HG02970 (cell line): ENCODE measurements at regions not wholly inside any gene's neighbourhood (a gene's known extent, or its start where the extent isn't known, plus 50 kb on each side); places are given as distances from the start of the nearest gene placed in this dataset.
A peak's percentile ranks its signal among the peaks of the same experiment; 100 is the strongest.

Experiments used
- ATAC-seq: cut with Tn5 transposase; IDR thresholded peaks from one replicate; pipeline ENCODE4 v1.9.1; 2021; ENCODE audit warnings: mild to moderate bottlenecking, moderate library complexity, moderate number of reproducible peaks; ENCODE audit not compliant: unreplicated experiment, low FRiP score

DNA sequence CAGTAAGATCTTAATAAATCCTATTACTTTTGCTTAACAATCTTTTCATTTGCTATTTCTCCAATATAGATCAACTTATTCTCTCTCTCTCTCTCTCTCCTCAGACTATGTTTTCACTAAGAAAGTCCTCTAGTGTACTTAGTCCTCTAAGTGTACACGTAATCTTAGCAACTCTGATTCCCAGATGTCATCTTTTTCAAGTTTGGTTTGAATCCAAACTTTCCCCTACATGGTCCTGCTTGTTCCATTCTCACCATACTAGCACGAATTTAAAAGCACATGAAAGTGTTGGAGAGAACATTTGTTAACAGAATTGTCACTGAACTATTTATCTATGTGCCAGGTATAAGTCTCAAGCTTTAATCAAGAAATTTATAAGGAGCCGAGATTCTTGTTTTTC lies 202.9 kb downstream of the SPRY2 start:
- ATAC-seq, result no peak

DNA sequence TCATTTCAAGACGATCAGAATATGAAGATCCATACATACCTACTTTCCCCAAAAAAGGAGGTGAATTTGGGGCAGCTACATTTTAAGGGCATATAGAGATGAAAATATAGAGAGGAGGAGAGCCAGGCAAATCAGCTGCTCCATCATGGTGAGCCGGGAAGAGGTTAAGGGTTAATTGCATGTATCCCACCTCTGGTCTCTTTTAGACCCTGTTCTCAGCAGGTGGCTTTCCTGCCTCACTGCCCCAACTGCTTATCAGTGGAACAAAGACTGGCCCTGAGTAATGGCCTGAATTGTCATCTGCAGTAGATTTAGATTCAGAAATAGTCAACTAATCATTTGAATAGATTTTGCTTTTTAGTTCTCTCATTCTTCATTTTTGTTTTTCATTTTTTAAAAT lies 206.6 kb downstream of the SPRY2 start:
- no peak for ATAC-seq

DNA sequence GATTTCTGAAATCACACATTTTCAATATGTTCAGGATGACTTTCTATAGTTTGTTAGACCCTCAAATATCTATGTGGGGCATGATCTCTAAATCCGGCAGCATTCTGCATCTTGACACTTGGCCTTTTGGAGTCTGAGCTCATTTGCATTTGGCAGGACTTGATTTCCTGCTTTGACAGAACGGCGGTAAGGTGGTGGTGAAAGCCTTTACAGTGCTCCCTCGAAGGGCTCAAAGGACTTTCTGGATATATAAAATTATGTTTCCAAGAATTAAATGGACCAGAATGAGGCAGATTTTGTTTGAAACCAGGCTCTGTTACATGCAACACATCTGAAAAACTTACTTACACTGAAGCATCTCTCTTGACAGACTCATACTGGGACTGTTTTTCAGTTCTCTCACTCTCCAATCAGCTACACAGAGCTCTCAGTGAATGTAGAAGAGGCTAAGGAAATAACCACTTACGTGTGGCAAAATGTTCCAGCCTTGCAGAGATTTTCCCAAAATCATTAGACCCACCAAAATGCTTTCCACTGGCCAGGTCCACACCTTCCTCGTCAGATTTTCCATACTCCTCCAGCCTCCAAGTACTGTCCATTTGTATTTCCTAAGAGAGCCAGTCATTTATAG lies 207.2 kb downstream of the SPRY2 start:
- no peak for ATAC-seq

DNA sequence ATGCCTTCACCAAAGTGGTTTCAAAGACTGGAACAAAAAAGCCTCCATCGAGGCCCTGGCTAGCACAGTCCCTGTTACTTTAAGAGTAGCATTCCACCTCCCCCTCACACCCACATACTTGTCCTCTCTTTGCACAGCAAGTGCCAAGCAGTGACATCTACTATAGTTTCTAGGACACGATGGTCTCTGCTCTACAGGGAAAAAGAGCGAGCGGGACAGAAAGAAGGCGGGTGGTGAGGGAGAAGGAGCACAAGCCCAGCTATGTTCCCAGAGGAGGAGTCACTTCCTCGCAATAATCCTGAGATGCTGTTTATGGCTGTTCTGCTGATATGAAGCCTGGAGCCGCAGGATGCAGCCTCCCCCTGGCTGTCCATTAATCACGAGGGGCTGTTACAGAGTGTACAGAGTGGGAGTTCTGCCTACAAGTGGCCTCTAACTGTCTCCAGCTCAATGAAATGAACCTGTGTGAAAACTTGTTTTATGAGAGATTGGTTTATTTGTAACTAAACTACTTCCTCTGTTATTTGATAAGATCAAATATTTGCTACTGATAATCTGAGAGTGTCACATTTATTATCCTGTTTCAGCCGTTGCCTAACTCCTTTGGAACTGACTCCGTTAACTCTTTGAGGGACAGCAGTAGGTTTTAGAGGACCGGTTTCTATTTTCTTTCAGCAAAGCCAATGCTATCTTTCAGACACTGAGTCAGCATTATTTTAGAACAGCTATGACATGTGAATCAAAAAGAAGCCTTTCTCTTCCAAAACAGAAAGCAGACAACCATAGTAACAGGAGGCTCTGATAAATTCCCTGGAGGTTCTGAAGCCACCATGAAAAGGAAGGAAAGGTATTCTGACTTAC lies 208.0 kb downstream of the SPRY2 start:
- ATAC-seq, result no peak

DNA sequence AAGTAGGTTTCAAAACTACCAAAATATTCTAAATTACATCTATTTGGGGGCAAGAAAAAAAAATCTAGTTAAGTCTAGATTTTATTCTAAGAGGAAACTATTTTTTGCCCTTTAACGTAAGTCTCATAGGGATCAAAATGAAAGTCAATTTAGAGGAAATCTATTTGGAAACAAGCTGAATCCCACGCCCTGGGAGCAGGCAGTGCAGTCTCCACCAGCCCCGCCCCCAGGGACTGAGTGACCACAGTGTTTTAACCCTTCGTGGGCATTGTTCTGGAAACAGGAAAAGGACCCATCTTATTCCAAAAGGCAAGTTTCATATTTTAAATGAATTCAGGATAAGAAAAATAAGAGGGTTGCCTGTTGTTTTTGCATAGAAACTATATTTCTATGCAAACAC lies 209.7 kb downstream of the SPRY2 start:
- no peak for ATAC-seq

DNA sequence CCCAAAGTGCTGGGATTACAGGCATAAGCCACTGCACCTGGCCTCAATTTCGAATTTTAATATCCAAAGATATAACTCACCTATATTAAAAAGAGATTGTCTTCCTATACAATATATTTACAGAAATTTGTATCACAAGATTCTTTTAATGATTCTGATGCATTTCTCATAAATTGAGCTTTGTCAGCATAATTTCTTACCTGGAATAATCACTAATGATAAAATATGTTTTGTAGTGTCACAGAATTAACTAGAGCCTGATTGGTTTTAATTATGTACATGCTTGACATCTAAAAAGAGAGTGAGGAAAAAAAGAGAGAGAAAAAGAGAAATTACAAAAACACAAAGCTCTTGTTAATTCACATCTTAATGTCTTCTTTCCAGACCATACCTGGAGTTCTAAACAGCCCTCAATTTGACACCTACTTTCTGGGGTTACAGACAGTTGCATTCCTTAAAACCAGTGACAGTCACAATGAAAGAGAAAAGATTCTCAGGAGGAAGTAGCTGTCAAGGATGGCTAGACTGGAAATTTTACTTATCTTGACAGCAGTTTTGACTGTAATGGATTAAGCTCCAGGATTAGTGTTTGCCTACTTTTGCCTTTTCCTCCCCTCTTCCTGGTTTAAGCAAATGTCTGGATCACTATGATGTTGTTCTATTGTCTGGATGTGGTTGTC lies 214.4 kb downstream of the SPRY2 start:
- no peak for ATAC-seq

DNA sequence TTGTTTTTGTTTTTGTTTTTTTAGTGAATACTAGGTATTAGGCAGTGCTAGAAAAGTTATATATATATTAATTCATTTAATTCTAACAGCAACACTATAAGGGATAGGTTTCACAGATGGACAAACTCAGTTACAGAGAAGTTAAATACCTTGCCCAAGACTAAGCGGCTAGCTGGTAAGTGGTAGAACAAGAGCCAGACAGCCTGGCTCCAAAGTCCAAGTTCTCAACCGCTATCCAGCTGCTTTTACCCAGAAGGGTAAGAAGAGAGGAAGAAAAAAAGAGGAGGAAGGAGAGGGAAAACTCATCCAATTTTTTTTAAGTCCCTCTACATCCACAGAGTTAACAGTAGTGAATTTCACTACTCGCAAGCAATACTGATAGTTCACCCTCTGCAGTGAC lies 217.0 kb downstream of the SPRY2 start:
- no peak for ATAC-seq

DNA sequence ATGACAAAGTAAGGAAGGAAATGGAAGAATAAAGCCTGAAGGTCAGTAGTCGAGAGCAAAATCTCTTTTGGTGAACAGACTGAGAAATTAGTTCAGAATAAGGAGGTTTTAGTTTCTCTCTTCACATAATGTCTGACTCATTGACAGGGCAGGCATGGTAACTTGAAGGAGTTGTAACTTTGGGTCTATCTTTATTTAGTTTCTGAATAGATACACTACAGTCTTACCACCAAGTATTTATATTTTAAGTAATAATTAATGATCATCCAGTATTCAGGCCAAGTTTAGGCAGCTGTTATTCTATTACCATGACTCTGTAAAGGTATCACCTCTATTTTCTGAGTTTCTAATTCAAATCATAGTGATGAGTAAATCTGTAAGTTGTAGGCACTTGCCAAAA lies 219.9 kb downstream of the SPRY2 start:
- peak; percentile 47 for ATAC-seq

DNA sequence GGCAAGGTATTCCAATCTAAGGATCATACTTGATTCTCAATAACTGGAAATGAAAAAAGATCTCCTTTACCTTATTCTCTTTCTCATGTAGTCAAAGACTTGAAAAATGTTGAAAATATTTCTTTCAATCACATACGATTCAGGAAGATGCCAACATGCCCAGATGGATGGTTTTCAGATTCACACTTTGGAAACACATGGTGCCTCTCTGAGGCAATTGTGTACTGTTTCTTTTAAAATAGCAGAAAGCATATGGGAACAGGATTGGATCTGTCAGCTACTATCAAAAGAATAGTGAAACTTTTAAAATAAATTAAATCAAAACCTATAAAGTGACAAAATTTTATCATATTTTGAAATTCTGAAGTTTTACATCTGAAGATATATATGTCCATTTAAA lies 222.4 kb downstream of the SPRY2 start:
- no peak for ATAC-seq

DNA sequence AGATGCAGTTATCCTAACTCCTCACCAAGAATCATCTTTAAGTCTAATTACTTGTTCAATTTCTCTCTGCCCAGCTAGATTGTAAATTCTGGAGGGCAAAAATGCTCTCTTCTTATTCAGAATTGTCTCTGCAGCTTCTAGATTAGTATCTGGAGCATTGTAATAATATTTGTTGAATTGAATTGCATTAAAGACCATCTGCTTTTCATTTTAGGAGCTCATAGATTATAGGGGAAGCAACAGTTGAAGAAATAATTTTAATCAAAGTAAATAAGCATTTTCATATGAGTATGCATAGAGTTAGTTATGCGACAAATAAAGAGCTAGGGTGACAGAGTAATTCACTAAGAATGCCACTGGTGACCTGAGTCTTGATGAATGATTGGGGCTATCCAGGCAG lies 222.8 kb downstream of the SPRY2 start:
- ATAC-seq, result no peak

DNA sequence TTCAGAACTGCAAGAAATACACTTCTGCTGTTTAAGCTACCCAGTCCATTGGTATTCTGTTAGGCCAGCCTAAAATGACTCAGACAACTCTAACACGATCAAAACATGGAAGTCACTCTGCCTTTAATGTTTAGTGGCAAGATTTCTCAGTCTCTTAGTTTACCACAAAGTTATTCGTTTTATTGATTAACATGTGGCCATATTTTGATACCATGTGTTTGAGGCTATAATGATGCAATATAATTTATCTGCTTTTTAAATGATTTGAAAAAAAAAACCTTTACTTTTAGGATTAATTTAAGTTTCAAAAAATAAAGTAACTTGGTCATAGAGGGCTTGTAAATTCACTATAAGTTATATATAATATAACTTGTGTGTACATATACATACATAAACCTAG lies 223.4 kb downstream of the SPRY2 start:
- ATAC-seq, result no peak

DNA sequence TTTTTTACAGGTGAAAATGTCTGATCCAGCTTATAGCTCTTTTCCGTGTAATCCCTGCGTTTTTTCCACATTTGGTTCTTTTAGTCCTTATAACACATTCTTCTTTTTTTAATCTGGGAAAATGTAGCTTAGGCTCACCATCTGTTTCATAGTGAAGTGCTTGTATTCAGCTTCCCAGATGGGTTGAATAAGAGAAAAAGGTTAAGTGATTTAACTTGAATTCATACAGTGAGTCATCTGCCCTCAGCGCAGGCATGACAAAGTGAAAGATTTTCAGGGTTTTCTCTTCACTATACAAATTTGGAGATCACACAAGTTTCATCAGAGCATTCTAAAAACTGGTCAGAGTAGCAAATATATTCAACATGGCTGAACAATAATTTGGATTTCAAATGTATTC lies 224.8 kb downstream of the SPRY2 start:
- ATAC-seq, result no peak

DNA sequence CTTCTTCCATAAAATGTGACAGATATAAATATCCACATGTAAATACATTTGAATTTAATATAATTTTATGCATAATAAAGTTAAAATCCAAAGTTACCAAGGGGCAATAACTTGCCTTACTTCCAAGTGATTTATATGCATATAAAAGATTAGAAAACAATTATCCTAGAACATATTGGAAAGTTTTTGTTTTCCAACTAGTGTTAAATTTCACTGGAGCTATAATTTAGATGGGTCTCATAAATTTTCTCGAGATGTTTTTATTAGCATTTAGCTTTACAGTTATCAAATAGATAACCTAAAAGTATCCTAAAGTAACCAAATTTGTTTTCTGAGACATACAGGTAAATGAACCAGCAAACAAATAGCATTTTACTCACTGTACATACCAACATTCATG lies 225.3 kb downstream of the SPRY2 start:
- no peak for ATAC-seq

DNA sequence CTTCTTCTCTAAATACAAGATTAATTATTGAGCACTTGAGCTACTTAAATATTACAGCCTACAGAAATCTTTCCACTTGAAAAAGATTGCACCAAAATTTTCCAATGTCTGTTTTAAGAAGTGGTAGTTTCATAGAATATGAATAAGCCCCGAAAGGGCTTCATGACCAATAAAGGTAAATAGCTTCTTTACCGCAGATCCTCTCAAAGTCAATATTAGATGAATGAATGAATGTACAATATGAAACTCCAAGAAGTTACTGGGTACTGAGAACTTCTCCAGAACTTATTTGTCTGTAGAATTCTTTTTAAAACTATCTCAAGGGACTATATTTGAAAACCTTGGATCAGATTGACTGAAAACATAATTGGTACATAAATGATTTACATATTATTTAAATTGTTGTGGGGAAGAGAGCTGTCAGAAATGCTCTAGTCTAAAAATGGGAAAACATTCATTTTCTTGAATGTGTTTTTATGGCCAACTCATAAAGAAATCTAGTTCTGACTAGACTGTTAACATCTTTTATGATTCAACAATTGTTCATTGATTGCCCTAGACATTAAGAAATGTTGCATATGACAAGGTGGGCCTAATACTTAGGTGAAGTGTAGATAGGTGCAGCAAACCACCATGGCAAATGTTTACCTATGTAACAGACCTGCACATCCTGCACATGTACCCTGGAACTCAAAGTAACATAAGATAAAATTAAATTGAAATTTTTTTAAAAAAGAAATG lies 227.0 kb downstream of the SPRY2 start:
- no peak for ATAC-seq

DNA sequence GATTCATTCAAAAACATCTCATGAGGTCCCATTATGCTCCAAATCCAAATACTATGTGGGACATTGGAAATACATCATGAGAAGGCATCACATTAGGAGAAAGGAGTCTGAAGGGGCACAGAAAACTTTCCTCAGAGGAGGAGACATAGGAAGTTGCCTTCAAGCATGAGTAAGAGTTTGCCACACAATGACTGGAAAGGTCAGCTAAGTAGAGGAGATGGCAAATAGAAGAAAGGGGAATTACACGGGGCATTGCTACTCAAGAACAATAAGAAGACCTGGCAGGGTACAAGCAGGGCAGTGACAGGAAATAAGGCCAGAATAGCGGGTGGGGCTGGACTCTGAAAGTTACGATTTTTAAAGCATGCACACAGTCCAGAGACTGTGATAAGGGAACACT lies 231.6 kb downstream of the SPRY2 start:
- no peak for ATAC-seq

DNA sequence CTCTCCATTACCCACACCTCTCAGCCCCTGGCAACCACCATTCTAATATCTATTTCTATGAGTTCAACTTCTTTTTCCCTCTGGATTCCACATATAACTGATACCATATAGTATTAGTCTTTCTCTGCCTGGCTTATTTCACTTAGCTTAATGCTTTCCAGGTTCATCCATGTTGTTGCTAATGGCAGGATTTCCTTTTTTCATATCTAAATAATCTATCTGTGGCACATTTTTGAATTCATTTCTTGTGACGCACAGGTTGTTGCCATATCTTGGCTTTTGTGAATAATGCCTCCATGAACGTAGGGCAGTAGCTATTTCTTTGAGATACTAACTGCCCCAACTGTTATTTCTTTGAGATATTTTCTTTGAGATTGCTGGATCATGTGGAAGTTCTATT lies 235.6 kb downstream of the SPRY2 start:
- ATAC-seq, result no peak

DNA sequence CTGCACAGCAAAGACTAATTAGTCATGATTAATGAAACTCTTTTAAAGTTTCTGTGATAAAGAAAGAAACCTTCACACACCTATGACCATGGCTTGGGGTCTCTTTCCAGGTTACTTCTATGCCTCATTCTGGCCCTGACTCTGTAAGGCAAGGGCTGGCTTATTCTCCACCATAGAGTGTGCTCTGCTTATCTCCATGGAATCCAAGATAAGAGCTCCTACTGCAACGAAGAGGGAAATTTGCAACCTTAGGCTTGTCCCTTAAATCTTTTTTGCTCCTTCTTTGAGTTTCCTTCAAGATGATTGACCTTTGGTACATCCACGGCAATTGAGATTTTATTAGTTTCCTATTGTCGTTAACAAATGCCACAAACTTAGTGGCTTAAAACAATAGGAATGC lies 239.9 kb downstream of the SPRY2 start:
- no peak for ATAC-seq

DNA sequence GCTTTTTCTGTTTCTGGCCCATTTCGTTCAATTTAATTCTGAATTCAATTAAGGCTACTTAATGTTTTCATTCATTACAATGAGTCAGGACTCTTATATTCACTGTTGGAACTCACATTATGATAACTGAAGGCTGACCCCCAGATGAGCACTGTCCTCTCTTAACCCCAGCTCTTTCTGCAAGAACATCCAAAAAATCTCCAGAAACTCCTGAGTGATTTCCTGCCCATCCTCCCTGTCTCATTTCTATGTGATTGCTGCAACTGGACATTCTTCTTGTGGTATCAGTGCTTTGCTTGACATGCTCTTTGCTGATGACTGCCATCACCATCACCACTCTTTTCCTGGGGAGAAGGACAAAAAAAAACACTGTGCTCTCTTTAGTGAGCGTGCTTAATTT lies 240.3 kb downstream of the SPRY2 start:
- no peak for ATAC-seq

DNA sequence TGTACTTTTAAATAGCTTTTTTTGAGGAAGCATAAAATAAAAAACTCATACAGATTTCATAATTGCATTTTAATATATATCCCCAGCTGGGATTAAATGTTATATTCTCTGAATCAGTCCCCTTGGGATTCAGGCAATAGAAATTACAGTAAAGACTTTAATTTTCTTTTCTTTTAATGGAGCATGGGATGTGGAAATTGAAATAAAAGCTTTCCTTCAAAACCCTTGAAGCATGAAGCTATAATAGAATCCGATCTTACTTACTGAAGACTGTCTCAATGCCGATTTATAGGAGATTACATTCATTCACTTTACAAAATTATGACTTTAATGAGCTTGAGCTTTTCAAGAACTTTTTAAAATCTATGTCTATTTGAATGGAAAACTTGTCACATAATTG lies 243.4 kb downstream of the SPRY2 start:
- ATAC-seq, result no peak

DNA sequence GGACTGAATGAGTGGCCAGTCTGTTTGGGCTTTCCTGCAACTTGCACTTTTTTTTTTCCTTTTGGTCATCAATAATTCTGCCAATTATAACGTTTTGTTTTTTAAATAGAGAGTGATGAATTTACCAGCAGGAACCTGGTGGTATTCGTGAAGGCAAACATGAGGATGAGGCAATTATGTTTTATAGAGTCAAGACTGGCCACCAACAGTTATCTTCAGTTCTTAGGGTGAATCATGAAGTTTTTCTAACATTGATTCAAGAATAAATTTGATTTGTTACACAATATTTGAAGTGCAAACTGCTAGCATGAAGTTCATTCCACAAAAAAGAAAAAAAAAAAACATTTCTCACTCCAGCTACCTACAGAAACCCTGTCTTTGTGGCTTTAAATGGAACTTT lies 244.5 kb downstream of the SPRY2 start:
- no peak for ATAC-seq

DNA sequence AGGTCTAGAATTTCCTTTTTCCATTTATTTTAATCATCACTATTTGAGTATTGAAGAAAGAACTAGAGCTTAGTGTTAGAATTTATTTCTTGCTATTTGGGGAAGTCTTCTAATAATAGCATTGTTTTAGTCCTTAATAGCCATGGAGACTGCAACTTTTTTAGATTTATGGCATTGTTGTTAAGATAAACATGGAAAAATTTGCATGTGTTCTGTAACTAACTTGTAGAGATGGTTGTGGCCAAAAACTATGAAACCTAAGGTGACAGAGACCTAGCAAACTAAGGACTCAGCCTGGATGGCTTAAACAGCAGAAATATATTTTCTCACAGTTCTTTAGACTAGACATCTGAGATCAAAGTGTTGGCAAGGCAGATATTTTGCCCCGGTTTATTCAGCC lies 246.4 kb downstream of the SPRY2 start:
- no peak for ATAC-seq
